Cardiac fibroblast (primary cell): ENCODE measurements at regions not wholly inside any gene's neighbourhood (a gene's known extent, or its start where the extent isn't known, plus 50 kb on each side); places are given as distances from the start of the nearest gene placed in this dataset.

Experiments
- DNase-seq, 2 donors: peaks; one replicate each; pipeline versions ENCODE4 v3.0.0 to v3.0.0-alpha.2; 2010; ENCODE audit warnings: low read depth in 2 of 2
- H3K4me3 ChIP-seq, 2 donors: replicated peaks in 1 of 2; 1 replicate in 1 of 2; 2 replicates in 1 of 2; pipeline ENCODE4 v1.5.1; 2011; ENCODE audit warnings: low read depth in 2 of 2, low read length in 2 of 2, mild to moderate bottlenecking in 2 of 2, moderate library complexity in 1 of 2
- TF ChIP-seq, protein P1 (sequence below): IDR thresholded peaks from one replicate; pipeline ENCODE4 v1.5.1; 2011; ENCODE audit warnings: low read depth, mild to moderate bottlenecking, low read length, inconsistent platforms

DNA sequence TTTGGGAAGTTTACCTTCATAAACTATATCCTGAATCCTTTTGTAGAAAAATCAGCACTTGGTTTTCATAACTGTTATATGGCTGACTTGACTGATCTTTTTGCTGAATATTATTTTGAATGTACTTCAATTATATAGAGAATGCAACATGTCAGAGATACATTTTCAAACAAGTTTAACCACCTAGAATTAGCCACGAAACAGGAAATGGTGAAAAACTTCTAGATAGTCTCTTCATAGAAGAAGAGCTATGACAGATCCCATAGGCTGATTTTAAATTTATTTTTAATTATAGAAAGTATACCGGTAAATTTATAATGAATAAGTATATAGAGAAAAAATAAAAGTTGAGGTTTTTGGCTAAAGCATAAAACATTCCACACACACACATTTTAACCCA lies 436.8 kb upstream of the DPPA4 start:
- H3K4me3 ChIP-seq = no peak overlapping the region
- TF ChIP-seq, protein P1, sequence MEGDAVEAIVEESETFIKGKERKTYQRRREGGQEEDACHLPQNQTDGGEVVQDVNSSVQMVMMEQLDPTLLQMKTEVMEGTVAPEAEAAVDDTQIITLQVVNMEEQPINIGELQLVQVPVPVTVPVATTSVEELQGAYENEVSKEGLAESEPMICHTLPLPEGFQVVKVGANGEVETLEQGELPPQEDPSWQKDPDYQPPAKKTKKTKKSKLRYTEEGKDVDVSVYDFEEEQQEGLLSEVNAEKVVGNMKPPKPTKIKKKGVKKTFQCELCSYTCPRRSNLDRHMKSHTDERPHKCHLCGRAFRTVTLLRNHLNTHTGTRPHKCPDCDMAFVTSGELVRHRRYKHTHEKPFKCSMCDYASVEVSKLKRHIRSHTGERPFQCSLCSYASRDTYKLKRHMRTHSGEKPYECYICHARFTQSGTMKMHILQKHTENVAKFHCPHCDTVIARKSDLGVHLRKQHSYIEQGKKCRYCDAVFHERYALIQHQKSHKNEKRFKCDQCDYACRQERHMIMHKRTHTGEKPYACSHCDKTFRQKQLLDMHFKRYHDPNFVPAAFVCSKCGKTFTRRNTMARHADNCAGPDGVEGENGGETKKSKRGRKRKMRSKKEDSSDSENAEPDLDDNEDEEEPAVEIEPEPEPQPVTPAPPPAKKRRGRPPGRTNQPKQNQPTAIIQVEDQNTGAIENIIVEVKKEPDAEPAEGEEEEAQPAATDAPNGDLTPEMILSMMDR = no peak
- DNase-seq = no peak

DNA sequence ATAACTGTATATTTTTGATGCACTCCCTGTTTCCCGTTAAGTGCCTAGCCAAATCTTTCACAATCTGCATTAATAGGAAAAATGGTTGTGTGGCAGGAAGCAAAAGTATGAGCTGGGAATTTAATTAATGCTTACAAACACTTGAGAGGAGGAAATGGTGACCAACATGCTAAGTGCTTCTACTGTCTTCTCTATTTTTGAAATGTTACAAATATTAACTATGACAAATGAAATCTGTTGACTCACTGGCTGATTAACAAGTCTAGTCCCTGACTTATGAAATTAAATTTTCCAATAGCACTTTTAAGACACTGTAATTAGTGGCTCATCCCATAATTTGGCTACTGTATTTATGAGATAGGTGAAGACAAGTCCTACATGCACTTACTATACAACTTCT lies 446.9 kb upstream of the DPPA4 start:
- DNase-seq = no peak
- no peak overlapping the region for H3K4me3 ChIP-seq
- TF ChIP-seq, protein P1 = no peak

DNA sequence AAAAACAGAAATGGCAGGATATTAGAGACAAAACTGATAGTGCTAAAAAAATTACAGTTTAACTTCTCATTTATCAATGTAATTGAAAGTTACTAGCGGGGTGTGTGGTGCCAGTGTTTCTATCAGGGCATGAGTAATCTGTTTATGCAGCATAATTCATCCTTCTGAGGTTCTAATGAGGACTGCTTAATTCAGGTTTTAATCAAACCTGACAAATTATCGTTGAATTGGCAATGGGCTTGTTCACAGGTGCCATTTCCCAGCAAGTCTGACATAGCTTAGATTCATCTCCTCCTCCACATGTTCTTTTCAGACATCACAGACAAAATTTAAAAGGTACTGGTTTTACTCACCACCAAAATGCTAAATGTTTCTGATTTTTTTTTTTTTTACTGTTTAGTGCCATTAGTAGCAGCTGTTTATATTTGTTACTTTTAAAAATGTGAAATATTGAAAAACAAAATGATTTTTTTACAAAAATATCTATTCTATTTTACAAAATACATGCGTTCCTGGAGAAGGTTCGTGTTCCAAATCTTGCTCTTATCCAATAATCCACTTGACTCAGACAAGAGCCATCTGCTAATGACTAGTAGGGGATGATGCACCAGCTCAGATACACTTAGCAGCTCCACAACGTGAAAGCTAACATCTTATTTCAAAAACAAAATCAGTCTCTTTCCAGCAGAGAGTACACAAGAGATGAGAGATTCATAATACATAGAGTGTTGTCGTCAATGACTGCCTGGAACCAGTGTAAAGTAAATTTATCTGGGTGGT lies 447.7 kb upstream of the DPPA4 start:
- TF ChIP-seq, protein P1 = no peak
- H3K4me3 ChIP-seq = no peak overlapping the region

DNA sequence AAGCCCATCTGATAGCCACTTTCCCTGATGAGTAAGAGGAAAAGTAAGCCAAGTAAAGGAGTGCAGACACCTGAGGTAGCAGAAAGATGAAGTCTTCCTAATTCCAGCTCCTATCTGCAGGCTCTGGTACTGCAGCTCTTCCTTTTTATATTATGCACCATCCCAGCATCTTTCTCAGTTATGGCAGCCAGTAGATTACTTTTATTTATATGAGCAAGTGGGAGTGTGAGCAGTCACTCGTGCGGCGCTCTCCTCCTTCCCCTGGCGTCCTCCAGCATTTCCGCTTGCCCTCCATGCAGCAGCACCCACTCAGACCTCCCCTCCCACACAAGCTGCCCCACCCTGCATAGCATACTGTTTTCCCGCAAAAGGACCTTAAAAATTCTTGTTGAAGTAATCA lies 465.9 kb upstream of the DPPA4 start:
- DNase-seq = peak in 1 of 2 donors; percentile 20
- H3K4me3 ChIP-seq = no peak overlapping the region
- TF ChIP-seq, protein P1 = peak; percentile 58

More for the DNA sequence above, 447.7 kb upstream of the DPPA4 start:
- no peak for DNase-seq

DNA sequence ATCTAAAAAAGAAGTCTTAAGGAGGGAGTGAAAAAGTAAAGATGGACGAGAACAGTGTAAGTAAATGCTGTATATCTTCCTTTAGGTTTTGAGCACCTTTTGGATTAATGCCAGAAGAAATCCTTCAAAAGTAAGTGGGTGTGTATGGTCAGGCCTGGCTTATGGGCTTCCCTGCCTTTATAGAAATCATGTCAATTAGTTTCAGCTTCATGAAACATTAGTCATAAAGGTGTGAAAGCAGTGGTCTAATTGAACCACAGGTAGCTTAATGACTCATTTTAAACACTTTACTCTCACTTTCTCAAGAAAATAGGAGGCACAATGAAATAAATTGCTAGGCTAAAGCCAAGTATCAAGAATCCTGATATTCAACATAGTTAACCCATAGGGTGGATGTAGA lies 467.4 kb upstream of the DPPA4 start:
- TF ChIP-seq, protein P1 = no peak
- H3K4me3 ChIP-seq = no peak overlapping the region

DNA sequence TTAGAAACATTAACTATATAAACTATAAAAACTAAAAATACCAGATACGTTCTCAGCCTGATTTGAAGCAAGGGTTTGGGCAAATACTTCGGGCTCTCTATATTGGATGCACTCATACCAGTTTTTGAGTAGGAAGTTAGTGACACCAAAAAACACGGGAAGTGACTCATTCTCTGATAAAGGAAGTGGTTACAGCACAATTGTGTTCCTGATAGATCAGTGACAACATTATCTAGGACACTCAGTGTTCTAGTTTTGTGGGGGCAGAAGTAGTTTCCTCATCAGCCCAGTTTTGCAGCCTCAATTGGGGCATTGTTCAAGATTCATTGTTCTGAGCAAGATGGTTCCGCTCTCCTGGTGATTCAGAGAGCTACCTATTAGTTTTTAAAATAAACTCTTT lies 469.6 kb upstream of the DPPA4 start:
- peak; percentile 80 to 84 for DNase-seq
- no peak overlapping the region for H3K4me3 ChIP-seq
- TF ChIP-seq, protein P1 = no peak

More for the DNA sequence above, 467.4 kb upstream of the DPPA4 start:
- no peak for DNase-seq
